Psoas muscle (tissue), 7 donors: ENCODE measurements at regions not wholly inside any gene's neighbourhood (a gene's known extent, or its start where the extent isn't known, plus 50 kb on each side); places are given as distances from the start of the nearest gene placed in this dataset.

ENCODE experiments used
- ATAC-seq, 4 donors: fragments of 200-7000 bp; cut with Tn5 transposase; one replicate each; pipeline ENCODE4 v1.9.1; 2020; ENCODE audit warnings: moderate library complexity in 3 of 4, mild to moderate bottlenecking in 2 of 4
- DNase-seq, 2 donors: peaks; one replicate each; pipeline ENCODE4 v3.0.0-alpha.2; 2020
- H3K27ac ChIP-seq: fragments of 200-600 bp; one replicate; pipeline ENCODE4 v1.8.0; 2022
- H3K27me3 ChIP-seq, 3 donors: fragments of 200-600 bp in 1 of 3; one replicate each; pipeline versions ENCODE4 v1.6.1 to v1.8.0; 2013 to 2022; ENCODE audit warnings: low read length in 2 of 3, mild to moderate bottlenecking in 2 of 3, moderate library complexity in 1 of 3; ENCODE audit not compliant: insufficient read depth in 3 of 3
- H3K36me3 ChIP-seq, 2 donors: fragments of 200-600 bp in 1 of 2; one replicate each; pipeline versions ENCODE4 v1.6.1 to v1.8.0; 2013 to 2022; ENCODE audit warnings: low read depth in 1 of 2, mild to moderate bottlenecking in 1 of 2, moderate library complexity in 1 of 2; ENCODE audit not compliant: insufficient read depth in 1 of 2
- H3K4me1 ChIP-seq: fragments of 200-600 bp; one replicate; pipeline ENCODE4 v1.8.0; 2022
- H3K4me3 ChIP-seq: fragments of 200-600 bp; one replicate; pipeline ENCODE4 v1.8.0; 2022; ENCODE audit warnings: mild to moderate bottlenecking
- H3K9me3 ChIP-seq: fragments of 200-600 bp; one replicate; pipeline ENCODE4 v1.8.0; 2022
- WGBS, 3 donors: extraction: QIAGEN DNeasy Blood & Tissue Kit; methylation state at CpG; one replicate each; pipeline versions ENCODE4 v1.1.6 to v1.1.7; 2013; 5-methylcytosine and 5-hydroxymethylcytosine counted together
- intact Hi-C, 2 donors: fragments of 100-400 bp; cut with DNase I; formaldehyde crosslinking; loops; one replicate each; pipeline versions ENCODE4 v1.11.0 to v1.14.2; 2022
- TF ChIP-seq, protein P1 (sequence below): fragments of 200-600 bp; IDR thresholded peaks from one replicate; pipeline ENCODE4 v1.8.0; 2022; ENCODE audit warnings: antibody characterized with exemption
- donor health status: healthy with polysubstance abuse.
- donor health status: DM: no; HTN: no; CAD: no; lungs with moderate emphysema.
- donor health status: Bipolar disorder and iron deficiency.
- donor health status: healthy.
- donor health status: DM: yes; HTN: yes; CAD: no.
- donor health status: DM: no; HTN: no; CAD: no.
- donor health status: DM: yes; HTN: yes; CAD: no.

- peaks cover 6 to 48% of the 10 kb centered on the region in 2 donors for H3K36me3 ChIP-seq
- ATAC-seq (no peak), DNase-seq (no peak)
- H3K9me3 ChIP-seq = no peaks in the 10 kb centered on the region
- intact Hi-C loops = no loop called here
- 96 to 98% (median 98%) methylated on average over 2 of the region's 2 CpGs for WGBS, 3 donors
- no peak overlapping the region for H3K27ac ChIP-seq
- no peaks in the 10 kb centered on the region for H3K27me3 ChIP-seq
- no peak overlapping the region for H3K4me3 ChIP-seq
- no peaks in the 10 kb centered on the region for H3K4me1 ChIP-seq
- TF ChIP-seq, protein P1, sequence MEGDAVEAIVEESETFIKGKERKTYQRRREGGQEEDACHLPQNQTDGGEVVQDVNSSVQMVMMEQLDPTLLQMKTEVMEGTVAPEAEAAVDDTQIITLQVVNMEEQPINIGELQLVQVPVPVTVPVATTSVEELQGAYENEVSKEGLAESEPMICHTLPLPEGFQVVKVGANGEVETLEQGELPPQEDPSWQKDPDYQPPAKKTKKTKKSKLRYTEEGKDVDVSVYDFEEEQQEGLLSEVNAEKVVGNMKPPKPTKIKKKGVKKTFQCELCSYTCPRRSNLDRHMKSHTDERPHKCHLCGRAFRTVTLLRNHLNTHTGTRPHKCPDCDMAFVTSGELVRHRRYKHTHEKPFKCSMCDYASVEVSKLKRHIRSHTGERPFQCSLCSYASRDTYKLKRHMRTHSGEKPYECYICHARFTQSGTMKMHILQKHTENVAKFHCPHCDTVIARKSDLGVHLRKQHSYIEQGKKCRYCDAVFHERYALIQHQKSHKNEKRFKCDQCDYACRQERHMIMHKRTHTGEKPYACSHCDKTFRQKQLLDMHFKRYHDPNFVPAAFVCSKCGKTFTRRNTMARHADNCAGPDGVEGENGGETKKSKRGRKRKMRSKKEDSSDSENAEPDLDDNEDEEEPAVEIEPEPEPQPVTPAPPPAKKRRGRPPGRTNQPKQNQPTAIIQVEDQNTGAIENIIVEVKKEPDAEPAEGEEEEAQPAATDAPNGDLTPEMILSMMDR = no peak
Observed at GRCh38 chr6:144753023-144753705, 468.0 kb downstream of the UTRN start.

DNA sequence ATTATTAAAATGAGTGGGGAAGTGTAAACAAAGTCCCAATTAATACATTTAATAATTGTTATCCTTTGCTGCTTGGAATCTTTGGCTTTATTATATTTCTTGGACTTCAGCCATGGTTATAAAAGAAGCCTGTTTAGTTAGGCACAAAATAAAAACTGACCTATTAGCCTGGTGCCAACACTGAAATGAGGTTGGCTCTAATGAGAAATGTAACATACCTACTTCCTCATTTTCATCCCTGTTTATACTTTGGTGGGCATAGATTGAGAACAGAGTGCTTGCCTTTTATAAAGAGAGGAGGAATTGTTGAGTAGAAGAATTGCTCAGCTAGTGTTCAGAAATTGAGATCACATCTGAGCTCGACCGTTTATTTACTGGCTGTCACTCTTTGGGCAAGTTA, 471.3 kb downstream of the UTRN start:
- ATAC-seq (no peak), DNase-seq (no peak)
- TF ChIP-seq, protein P1 = no peak
- Histone ChIP-seq H3K4me3 (no peak overlapping the region), H3K27me3 (no peaks in the 10 kb centered on the region), H3K27ac (no peak overlapping the region), H3K9me3 (no peaks in the 10 kb centered on the region), H3K4me1 (no peaks in the 10 kb centered on the region), H3K36me3 (peaks cover 6 to 26% of the 10 kb centered on the region in 2 donors)
- intact Hi-C loops = no loop called here
- WGBS, 3 donors = 28 to 68% (median 28%) methylated on average over 2 of the region's 2 CpGs

GRCh38 chr6:144757299-144757698, 472.2 kb downstream of the UTRN start:
- no peaks in the 10 kb centered on the region for H3K27me3 ChIP-seq
- no peaks in the 10 kb centered on the region for H3K9me3 ChIP-seq
- H3K27ac ChIP-seq = no peak overlapping the region
- H3K4me1 ChIP-seq = no peaks in the 10 kb centered on the region
- 66 to 86% (median 72%) methylated on average over 3 of the region's 3 CpGs for WGBS, 3 donors
- ATAC-seq (no peak), DNase-seq (no peak)
- H3K36me3 ChIP-seq = peaks cover 6 to 18% of the 10 kb centered on the region in 2 donors
- TF ChIP-seq, protein P1 = no peak
- H3K4me3 ChIP-seq = no peak overlapping the region
- intact Hi-C loops = no loop called here

- WGBS, 3 donors = 59 to 67% (median 59%) methylated on average over 3 of the region's 3 CpGs
- Histone ChIP-seq H3K27ac (no peak overlapping the region), H3K9me3 (no peaks in the 10 kb centered on the region), H3K4me1 (no peaks in the 10 kb centered on the region), H3K4me3 (no peak overlapping the region), H3K36me3 (peaks cover 5 to 14% of the 10 kb centered on the region in 2 donors), H3K27me3 (no peaks in the 10 kb centered on the region)
- ATAC-seq (no peak), DNase-seq (no peak)
- TF ChIP-seq, protein P1 = no peak
- intact Hi-C loops = no loop called here
Observed at GRCh38 chr6:144757730-144758129, 472.6 kb downstream of the UTRN start.

DNA sequence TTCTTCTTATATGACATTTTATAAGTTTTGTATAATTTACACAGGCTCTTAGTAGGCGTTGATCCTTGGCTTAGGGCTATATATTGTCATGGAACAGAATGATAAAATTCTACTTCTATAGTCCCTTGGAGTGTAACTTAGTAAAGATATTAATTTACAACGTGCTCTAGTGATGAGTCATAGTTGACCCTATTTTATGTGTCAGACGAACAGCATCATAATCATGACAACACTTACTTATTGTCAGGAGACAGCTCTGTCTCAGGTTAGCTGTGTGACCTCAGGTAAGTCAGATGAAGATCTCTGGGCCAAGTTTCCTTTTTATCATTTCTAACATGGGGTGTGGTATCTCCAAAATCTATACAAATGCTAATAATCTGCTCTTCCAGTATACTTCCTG, 473.5 kb downstream of the UTRN start:
- Histone ChIP-seq H3K4me1 (no peaks in the 10 kb centered on the region), H3K4me3 (no peak overlapping the region), H3K9me3 (no peaks in the 10 kb centered on the region), H3K36me3 (peaks cover 0 to 10% of the 10 kb centered on the region in 2 donors), H3K27ac (no peak overlapping the region), H3K27me3 (no peaks in the 10 kb centered on the region)
- DNase-seq (no peak), ATAC-seq (peak in 1 of 4 donors; percentile 45)
- 44 to 67% (median 59%) methylated on average over 3 of the region's 3 CpGs for WGBS, 3 donors
- TF ChIP-seq, protein P1 = no peak
- intact Hi-C loops = no loop called here
